HL-60/S4 treated with retinoic acid at 250 ng/mL for 4 days and 3 days (cell line): ENCODE measurements at regions not wholly inside any gene's neighbourhood (a gene's known extent, or its start where the extent isn't known, plus 50 kb on each side); places are given as distances from the start of the nearest gene placed in this dataset.
"Not testable (repeated sequence)": the region's sequence is repeated elsewhere in the genome, so short reads cannot be mapped to it uniquely, and the experiment has no call there.

Source experiments
- in situ Hi-C: fragments of 300-500 bp; cut with MboI; formaldehyde crosslinking; loops from 2 replicates; pipeline ENCODE4 v1.7.0; 2022; ENCODE audit warnings: low sequenced_read_pairs

GRCh38 chr12:127496255-127496654, 770.7 kb upstream of the TMEM132C start:
- in situ Hi-C loops, result no loop called here

- in situ Hi-C loops, result no loop called here
Observed at GRCh38 chr12:127500512-127501035, 766.4 kb upstream of the TMEM132C start.

- in situ Hi-C loops, result no loop called here
Observed at GRCh38 chr12:127501916-127502315, 765.1 kb upstream of the TMEM132C start.

GRCh38 chr12:127503246-127503645, 763.7 kb upstream of the TMEM132C start:
- in situ Hi-C loops, result no loop called here

GRCh38 chr12:127503996-127504395, 763.0 kb upstream of the TMEM132C start:
- in situ Hi-C loops, result not testable (repeated sequence)

GRCh38 chr12:127504874-127505273, 762.1 kb upstream of the TMEM132C start:
- in situ Hi-C loops, result no loop called here

GRCh38 chr12:127507341-127507740, 759.6 kb upstream of the TMEM132C start:
- in situ Hi-C loops, result no loop called here

- in situ Hi-C loops, result no loop called here
Observed at GRCh38 chr12:127509066-127509778, 757.7 kb upstream of the TMEM132C start.

- in situ Hi-C loops, result no loop called here
Observed at GRCh38 chr12:127515941-127516340, 751.0 kb upstream of the TMEM132C start.

- in situ Hi-C loops, result no loop called here
Observed at GRCh38 chr12:127516467-127516866, 750.5 kb upstream of the TMEM132C start.

GRCh38 chr12:127519779-127520178, 747.2 kb upstream of the TMEM132C start:
- in situ Hi-C loops, result no loop called here

GRCh38 chr12:127526925-127527324, 740.0 kb upstream of the TMEM132C start:
- in situ Hi-C loops, result no loop called here

- in situ Hi-C loops, result no loop called here
Observed at GRCh38 chr12:127528551-127528950, 738.4 kb upstream of the TMEM132C start.

GRCh38 chr12:127531542-127531941, 735.4 kb upstream of the TMEM132C start:
- in situ Hi-C loops, result no loop called here

- in situ Hi-C loops, result no loop called here
Observed at GRCh38 chr12:127533353-127533752, 733.6 kb upstream of the TMEM132C start.

- in situ Hi-C loops, result no loop called here
Observed at GRCh38 chr12:127536833-127537428, 730.0 kb upstream of the TMEM132C start.

GRCh38 chr12:127538316-127538715, 728.7 kb upstream of the TMEM132C start:
- in situ Hi-C loops, result no loop called here

- in situ Hi-C loops, result no loop called here
Observed at GRCh38 chr12:127539226-127539858, 727.6 kb upstream of the TMEM132C start.

- in situ Hi-C loops, result no loop called here
Observed at GRCh38 chr12:127542391-127542790, 724.6 kb upstream of the TMEM132C start.

GRCh38 chr12:127542931-127543330, 724.0 kb upstream of the TMEM132C start:
- in situ Hi-C loops, result no loop called here

- in situ Hi-C loops, result no loop called here
Observed at GRCh38 chr12:127546721-127547505, 720.1 kb upstream of the TMEM132C start.
